ENCODE measurements at regions not wholly inside any gene's neighbourhood (a gene's known extent, or its start where the extent isn't known, plus 50 kb on each side); places are given as distances from the start of the nearest gene placed in this dataset.
"Not testable (repeated sequence)": the region's sequence is repeated elsewhere in the genome, so short reads cannot be mapped to it uniquely, and the experiment has no call there.

DNA sequence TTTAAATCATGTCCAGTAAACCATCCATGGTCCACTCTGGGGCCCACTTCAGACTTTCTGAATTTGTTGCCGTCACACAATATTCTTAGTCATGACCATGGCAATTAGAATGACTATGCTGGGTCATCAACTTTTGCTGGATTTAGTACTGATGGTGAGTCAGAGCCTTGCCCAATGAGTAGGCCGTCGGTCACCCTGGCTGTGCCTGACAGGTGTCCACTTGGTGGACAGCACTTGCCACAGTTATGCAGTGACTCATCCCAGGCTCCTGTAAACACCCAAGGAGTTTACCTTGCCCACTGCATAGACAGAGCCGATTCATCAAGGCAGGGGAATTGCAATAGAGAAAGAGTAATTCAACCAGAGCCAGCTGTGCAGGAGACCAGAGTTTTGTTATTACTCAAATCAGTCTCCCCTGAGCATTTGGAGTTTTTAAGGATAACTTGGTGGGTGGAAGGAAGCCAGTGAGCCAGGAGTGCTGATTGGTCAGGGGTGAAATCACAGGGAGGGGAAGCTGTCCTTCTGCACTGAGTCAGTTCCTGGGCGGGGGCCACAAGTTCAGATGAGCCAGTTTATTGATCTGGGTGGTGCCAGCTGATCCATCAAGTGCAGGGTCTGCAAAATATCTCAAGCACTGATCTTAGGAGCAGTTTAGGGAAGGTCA lies 333.8 kb downstream of the PTPRU start:
- no peak for DNase-seq (ENCODE audit: low read depth in 4 of 4, low spot score in 1 of 4)

DNA sequence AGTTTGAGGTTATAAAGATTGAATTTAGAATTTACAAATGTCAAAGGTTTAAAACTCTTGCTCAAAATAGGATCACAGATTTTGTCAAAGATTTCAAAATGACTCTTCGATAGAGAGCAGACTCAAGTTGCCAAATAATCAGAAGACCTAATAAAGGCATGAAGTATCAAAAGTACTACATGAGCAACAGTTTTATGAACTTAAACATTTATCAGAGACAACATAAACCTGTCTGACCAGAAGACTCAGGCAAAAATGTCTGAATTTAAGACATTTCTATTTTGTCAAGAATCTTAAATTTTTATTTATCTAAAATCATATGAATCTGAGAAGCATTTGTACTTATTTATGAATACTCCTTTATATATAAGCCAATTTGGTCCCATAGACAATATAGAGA lies 330.9 kb downstream of the PTPRU start:
- DNase-seq (ENCODE audit: low read depth in 4 of 4, low spot score in 1 of 4) = no peak

DNA sequence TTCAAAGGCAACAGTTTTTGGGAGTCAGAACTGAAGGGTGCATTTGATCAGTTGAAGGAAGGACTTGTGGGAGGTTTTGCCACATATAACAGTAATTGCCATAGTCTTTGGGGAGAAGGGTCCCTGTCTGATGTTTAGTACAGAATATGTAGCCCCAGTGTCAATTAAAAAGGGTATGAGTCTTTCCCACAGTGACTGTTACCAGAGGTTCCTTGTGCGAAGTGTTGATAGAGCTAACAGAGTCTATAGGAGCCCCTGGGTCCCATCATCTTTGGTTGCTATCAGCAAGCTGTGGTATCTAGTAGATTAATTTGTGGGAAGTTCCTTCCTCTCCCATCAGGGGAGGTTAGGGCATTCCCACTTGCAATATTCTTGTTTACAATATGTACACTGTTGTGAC lies 329.2 kb downstream of the PTPRU start:
- no peak for DNase-seq (ENCODE audit: low read depth in 4 of 4, low spot score in 1 of 4)

DNA sequence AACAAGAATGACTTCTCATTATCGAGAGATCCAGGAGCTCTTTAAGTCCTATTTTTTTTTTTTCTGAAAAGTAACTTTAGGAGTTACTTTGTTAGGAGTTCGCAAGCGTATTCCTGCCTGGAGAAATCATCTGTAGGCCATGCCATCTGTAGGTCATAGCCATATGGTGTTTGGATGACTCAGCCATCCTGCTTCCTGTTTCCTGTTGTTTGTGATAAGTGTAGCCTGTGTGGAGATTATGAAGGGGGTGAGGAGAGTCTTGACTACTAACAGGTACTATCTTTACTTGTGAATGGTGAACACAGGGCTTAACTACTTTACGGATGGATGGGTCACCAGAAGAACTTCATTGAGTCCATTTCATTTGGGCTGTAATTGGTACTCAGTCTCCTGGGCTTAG lies 327.2 kb downstream of the PTPRU start:
- DNase-seq (ENCODE audit: low read depth in 4 of 4, low spot score in 1 of 4) = no peak

DNA sequence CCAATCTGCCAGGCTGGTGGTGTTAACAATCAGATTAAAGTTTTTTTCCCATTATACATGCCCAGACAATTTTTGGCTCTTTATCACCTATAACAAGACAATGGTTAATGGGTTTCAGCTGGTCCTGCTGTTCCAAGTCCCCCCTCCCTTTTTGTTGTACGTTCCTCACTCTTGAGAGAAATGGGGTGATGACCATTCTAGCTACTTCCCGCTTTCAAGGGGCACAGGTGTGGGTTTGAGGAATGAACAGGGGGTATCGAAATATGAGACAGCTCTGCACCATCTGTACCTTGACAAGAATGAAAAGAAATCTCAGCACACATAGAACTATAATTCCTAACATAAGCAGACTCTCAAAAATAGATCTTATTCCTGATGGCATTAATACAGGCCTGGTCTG lies 326.8 kb downstream of the PTPRU start:
- DNase-seq (ENCODE audit: low read depth in 4 of 4, low spot score in 1 of 4) = no peak

DNA sequence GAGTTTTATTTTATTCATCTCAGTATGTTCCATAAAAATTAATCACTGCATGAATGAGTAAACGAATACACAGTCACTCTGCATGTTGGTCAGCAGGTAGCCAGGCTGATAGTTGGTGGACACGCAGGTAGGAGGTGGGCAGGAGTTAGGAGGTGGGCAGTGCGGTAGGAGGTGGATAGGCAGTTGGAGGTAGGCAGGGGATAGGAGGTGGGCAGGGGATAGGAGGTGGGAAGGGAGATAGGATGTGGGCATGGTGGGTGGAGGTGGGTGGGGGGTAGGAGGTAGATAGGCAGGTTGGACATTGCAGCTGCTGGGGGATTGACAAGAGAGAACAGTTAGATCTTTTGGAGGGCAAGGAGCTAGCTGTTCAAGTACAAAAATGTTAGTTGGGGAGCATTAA lies 322.7 kb downstream of the PTPRU start:
- no peak for DNase-seq (ENCODE audit: low read depth in 4 of 4, low spot score in 1 of 4)

DNA sequence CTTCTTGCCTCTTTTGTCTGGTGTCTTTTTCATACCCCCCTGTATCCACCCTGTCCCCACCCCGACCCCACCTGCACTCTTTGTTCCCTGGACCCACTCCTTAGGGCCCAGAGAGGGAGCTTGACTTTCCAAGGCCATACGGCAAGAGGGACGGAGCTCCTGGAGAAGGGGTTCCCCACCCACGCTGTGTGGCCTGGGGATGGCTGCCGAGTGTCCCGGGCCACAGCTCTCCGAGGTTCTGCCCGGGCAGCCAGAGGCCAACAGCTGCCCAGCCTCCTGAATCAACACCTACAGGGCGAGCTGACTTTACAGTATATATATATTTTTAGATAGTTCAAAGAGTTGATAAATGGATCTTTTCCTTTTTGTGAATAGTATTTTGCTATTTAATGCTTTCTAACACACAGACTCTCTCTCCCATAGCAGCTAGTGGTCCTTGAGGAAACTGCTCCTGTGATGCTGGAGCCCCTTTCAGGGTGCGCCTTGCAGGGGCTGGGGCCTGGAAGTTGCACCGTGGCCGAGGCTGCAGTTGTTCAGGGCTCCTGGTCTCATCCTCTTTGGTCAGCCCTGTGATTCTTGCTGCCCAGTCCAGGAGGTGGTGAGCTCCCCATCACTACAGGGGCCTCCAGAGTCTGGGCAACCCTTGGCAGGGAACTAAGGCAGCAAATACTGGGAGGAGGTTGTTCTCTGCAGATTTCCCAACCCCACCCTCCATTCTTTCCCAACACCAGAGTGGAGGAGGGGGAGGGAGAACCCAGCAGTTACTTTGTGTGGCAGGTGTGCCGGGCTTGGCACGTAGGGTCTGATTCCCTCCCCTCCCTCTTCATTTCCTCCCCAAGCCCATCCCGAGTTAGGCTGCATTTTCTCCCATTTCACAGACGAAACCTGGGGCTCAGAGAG lies 321.6 kb downstream of the PTPRU start:
- DNase-seq (ENCODE audit: low read depth in 4 of 4, low spot score in 1 of 4) = no peak

DNA sequence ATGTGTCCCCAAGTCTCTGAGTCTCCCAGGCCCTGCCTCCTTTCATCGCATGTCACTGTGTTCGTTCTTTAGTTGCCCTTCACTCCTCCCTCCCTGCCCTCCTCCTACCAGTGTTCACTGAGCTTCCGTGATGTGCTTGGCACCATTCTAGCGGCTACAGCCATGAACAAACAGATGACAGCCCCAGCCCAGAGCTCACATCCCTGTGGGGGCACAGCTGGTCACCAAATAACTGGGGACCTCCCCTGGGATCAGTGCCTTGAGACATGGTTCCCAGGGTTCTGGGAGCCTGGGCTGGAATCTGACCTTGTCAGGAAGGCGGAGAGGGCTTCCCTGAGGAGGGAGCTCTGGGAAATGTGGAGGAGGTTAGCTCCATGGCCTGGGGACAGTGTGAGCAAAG lies 320.7 kb downstream of the PTPRU start:
- no peak for DNase-seq (ENCODE audit: low read depth in 4 of 4, low spot score in 1 of 4)

DNA sequence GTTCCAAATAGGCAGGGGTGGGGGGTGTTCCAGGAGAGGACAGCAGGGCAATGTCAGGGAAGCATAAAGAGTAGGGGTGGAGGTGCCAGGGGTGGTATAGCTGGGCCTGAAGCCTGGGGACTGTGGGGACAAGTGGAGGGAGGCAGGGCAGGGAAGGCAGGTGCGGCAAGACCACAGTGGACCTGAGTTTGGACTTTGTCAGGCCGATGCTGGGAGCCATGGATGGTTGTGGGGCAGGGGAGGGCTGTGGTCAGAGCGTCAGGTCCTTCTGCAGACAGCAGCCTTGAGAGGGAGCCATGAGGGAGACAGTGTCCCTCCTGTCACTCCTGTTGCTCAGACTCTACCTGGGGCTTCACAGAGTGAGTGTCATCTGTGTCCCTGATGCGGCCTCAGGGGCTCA lies 320.3 kb downstream of the PTPRU start:
- DNase-seq (ENCODE audit: low read depth in 4 of 4, low spot score in 1 of 4) = no peak

DNA sequence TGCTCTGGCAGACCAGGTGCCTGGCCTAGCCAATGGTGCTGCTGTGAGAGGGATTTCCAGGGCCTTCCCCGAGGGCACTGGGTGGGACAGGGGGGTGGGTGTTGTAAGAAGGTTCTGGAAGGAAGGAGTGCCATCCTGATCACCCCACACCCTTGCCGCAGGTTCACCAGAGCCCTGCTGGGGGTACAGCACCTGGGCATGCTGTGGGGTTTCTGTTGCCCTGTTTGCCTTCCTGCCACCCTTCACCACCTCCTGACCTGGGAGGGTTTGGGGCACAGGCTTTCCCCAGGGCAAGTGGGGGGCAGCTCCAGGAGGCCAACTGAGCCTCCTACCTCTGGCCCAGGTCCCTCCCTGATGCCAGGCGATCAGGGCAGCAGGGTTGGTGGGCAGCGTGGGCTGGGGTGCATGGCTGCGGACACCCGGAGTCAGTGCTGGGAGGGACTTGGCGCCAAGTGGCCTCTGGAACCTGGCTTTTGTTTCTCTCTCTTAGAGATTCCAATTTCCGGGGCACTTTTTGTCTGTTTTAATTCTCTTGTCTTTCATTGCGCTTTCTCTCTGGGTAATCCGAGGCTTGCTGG lies 318.8 kb downstream of the PTPRU start:
- DNase-seq (ENCODE audit: low read depth in 4 of 4, low spot score in 1 of 4) = no peak

DNA sequence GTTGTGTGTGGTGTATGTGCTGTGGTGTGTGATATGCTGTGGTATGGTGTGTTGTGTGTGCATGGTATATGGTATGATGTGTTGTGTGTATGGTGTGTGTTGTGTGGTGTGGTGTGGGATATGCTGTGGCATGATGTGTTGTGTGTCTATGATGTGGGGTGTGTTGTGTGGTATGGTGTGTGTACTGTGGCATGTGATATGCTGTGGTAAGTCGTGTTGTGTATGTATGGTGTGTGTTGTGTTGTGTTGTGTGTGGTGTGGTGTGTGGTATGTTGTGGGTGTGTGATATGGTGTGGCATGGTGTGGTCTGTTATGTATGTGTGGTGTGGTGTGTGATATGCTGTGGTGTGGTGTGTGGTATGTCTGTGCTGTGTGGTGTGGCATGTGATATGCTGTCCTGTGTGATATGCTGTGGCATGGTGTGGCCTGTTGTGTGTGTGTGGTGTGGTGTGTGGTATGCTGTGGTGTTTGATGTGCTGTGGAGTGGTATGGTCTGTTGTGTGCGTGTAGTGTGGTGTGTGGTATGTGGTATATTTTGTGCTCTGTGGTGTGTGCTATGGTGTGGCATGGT lies 318.0 kb downstream of the PTPRU start:
- DNase-seq (ENCODE audit: low read depth in 4 of 4, low spot score in 1 of 4) = no peak

DNA sequence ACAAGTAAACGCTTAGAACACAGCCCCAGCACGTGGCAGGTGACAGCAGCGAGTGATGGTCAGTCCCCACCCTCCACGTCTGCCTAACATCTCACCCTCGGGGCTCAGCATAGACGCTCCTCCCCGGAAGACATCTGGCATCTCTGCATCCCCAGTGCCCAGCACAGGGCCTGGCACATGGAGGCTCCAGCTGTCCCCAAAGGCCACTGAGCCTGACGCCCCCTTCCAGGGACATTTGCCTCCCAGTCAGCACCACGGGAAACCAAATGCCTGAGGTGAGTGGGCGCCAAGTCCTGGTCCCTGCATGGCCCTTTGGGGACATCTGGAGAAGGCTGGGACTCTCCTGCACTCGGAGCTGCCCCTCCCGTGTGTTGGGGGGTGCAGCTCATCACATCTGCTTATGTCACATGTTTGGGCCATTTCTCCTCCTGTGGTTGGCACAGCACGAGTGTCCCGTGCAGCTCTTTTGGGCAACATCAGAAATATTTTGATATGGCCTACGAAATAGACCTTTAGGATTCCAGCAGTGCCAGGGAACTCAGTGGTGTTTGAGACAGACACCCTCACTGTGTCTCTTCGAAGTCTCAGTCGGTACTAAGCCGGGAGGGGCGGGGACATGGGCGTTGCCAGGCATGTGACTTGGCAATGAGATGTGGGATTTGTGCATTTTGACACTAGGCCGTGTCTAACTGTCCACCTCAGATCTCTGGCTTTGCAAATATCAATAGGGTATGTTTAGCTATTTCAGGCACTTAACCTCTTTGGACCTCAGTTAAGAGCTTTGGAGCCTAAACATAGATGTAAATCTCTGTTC lies 315.0 kb downstream of the PTPRU start:
- no peak for DNase-seq (ENCODE audit: low read depth in 4 of 4, low spot score in 1 of 4)

DNA sequence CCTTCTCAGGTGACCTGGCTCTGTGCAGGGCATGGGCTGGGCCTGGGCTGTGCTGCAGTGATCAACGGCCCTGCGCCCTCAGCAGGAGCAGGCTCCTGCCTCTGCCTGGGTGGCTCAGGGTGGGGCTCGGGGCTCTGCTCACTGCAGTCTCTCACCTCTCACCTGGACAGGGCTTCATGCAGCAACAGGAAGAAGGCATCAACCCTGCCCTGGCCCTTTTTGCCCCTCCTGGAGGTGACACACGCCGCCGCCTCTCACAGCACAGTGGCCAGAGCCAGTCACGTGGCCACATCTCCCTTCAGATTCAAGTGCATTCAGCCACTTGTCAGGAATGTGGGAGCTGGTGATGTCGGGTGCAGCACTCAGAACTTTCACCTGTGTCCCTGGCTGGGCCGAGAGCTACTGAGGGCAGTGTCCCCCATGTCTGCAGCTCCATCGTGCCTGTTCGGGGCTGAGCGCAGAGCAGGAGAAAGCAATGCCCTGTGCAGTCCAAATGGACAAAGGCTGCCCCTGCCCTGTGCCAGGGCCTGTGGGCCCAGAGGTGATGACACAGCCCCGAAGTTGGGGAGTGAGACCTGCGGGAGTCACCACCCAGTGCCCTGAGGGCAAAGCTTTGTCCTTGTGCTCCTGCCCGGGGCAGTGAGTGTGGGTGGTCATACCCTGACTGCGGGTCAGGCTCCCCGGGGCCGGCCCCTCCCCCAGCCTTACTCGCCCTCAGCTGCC lies 314.0 kb downstream of the PTPRU start:
- no peak for DNase-seq (ENCODE audit: low read depth in 4 of 4, low spot score in 1 of 4)

DNA sequence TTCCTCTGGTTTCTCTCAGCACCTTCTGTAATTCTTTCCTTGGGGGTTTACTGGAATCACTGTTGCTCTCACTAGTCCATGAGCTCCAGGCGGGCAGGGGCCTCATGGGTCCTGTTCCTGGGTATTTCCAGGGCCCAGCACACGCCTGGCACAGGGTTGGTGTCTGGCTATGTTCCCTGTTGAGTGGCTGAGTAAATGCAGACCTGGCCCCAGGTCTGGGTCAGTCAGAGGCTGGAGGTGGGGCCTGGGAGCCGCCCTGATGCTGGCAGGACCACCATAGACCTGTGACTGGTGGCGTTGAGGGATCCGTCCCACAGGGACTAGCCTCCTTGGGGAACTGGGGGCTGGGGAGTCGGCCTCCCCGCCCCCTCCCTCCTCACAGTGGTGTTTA lies 313.4 kb downstream of the PTPRU start:
- not testable (repeated sequence) for DNase-seq (ENCODE audit: low read depth in 4 of 4, low spot score in 1 of 4)

DNA sequence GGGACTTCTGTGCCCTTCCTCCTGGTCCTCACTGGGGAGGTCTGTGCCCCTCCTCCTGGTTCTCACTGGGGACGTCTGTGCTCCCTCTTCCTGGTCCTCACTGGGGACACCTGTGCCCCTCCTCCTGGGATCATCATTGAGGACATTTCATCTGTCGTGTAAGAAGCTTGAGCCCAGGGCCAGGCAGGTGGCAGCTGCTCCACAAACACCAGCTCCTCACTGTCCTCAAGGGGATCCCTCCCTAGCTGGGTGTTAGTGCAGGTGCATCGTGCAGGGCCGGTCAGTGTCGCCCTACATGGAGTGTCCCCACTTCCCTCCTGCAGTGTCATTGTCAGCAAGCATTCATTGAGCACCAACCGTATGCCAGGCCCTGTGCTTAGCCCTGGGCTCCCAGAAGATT lies 312.7 kb downstream of the PTPRU start:
- no peak for DNase-seq (ENCODE audit: low read depth in 4 of 4, low spot score in 1 of 4)

DNA sequence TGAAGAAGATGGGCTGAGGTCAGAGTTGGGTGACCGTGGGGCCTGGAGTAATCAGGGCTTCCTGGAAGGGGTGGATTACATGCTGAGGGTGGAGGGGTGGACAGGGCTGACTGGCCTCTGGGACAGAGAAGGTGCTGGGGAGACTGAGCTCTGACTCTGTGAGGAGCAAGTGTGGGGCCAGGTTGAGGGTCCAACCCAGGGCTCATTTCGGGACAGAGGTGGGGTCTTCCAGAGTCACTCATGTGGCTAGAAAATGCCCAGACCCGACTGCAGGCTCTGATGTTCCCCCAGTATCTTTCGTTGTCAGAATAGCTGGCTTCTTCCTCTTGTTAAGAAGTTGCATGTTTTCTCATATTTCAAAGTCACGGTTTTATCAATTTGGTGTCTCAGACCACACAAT lies 311.8 kb downstream of the PTPRU start:
- no peak for DNase-seq (ENCODE audit: low read depth in 4 of 4, low spot score in 1 of 4)

DNA sequence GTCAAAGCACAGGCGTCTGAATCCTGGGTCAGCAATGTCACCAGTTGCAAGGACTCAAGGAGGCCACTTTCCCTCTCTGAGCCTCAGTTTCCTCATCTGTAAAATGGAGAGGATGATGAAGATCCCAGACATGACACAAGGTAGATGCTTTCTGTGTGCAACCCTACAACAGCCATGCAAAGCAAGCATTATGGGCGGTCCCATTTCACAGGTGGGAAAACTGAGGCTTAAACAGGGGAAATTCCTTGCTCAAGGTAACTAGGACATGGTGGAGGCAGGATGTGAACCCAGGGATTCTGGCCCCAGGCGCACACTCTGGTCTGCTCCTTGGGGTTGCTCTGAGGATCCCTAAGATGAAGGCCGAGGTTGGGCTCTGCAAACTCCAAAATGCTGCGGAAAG lies 311.0 kb downstream of the PTPRU start:
- no peak for DNase-seq (ENCODE audit: low read depth in 4 of 4, low spot score in 1 of 4)

DNA sequence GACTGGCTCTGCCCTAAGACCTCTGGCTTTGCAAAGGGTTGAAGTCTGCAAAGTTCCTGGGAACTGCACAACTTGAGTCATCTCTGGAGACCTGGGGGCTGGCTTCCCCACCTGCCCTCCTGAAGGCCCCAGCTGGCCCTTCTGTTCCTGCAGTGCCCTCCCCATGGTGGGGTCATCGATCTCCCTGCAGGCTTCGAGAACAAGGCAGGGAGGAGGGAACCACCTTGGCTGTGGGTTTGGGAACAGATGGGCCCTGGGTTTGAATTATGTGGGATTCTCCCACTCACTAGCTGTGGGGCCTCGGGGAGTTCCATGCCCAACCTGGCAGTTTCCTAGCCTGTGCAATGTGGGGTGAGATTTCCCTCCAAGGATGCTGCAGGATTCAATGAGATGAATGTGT lies 310.2 kb downstream of the PTPRU start:
- DNase-seq (ENCODE audit: low read depth in 4 of 4, low spot score in 1 of 4) = no peak

DNA sequence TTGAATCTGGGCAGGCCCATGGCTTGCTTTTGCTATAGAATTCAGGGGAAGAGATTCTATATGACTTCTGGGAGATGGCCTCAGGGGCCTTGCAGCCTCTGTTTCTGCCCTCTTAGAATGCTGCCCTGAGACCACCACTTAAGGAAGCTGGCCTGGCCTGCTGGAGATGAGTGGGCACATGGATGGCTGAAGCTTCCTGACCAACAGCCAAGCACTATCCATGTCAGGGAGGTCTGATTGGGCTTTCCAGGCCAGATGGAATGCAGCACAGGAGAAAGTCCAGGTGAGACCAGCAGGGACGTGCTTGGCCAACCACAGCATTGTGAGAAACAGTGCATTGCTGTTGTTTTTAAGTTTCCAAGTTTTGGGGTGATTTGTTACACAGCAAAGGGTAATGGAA lies 308.1 kb downstream of the PTPRU start:
- no peak for DNase-seq (ENCODE audit: low read depth in 4 of 4, low spot score in 1 of 4)

DNA sequence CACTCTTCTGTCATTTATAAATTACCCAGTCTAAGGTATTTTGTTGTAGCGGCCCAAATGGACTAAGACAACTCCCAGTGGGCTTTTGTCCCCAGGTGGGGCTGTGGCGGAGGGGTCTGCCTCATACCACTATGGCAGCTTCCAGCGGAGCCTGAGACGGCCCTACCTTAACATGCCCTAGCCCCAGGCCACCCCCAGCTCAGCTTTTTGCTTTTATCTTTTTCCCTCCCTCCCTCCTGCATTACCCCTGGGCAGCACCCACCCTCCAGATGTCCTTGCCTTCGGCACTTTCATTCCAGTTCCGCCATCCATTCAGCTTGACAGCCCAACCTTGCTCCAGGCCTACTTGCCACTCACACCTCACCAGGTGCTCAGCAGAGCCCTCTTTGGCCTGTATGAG lies 307.3 kb downstream of the PTPRU start:
- DNase-seq (ENCODE audit: low read depth in 4 of 4, low spot score in 1 of 4) = no peak

DNA sequence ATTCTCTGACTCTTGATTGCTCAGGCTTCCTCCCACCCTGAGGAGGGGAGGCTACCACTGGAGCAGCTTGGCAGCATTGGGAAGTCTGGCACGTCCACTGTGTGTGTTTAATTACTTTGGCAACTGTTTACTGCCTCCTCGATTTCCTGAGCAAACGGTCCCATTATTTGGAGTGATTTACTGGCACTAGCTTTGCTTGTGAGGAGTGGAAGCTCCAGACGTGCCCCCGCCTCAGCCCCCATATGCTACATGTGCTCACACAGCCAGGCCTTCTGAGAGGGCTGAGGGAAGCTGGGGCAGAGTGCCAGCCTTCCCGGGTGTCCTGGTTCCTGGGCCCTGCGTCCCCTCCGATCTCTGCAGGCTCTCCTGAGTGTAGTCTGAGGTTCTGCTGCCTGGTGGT lies 306.2 kb downstream of the PTPRU start:
- no peak for DNase-seq (ENCODE audit: low read depth in 4 of 4, low spot score in 1 of 4)

All from stimulated activated CD4-positive, alpha-beta T cell treated with anti-CD3 and anti-CD28 coated beads, Interleukin-1b, Interleukin-23, amount 100 ng/mL, for 24 hours (primary cell).